ENCODE measurements at regions not wholly inside any gene's neighbourhood (a gene's known extent, or its start where the extent isn't known, plus 50 kb on each side); places are given as distances from the start of the nearest gene placed in this dataset.

- Histone ChIP-seq H3K36me3 (ENCODE audit: insufficient read depth, low read length) (no peaks in the 10 kb centered on the region), H3K27ac (ENCODE audit: low read length) (no peak overlapping the region), H2AFZ (ENCODE audit: low read length) (no peak overlapping the region), H4K20me1 (ENCODE audit: insufficient read depth, low read depth, low read length) (no peaks in the 10 kb centered on the region), H3K9me2 (replicated peaks; ENCODE audit: insufficient read depth, low read length) (no peaks in the 10 kb centered on the region), H3K4me2 (ENCODE audit: low read depth, low read length, poor library complexity, severe bottlenecking) (no peak overlapping the region), H3K9me3 (ENCODE audit: low read length) (no peaks in the 10 kb centered on the region), H3K9ac (ENCODE audit: low read length) (no peak overlapping the region), H3K4me1 (ENCODE audit: low read length) (no peaks in the 10 kb centered on the region), H3K27me3 (ENCODE audit: low read length) (no peaks in the 10 kb centered on the region), H3K79me2 (ENCODE audit: low read length) (no peaks in the 10 kb centered on the region), H3K4me3 (ENCODE audit: low read length) (no peak overlapping the region)
- no peak for DNase-seq
Observed at GRCh38 chr18:45149712-45150111, 465.6 kb upstream of the SLC14A2 start.

GRCh38 chr18:45151645-45152044 lies 463.6 kb upstream of the SLC14A2 start:
- H4K20me1 ChIP-seq (ENCODE audit: insufficient read depth, low read depth, low read length): no peaks in the 10 kb centered on the region
- H3K4me1 ChIP-seq (ENCODE audit: low read length): no peaks in the 10 kb centered on the region
- no peak overlapping the region for H3K4me3 ChIP-seq (ENCODE audit: low read length)
- DNase-seq: no peak
- H2AFZ ChIP-seq (ENCODE audit: low read length): no peak overlapping the region
- H3K9me2 ChIP-seq (replicated peaks; ENCODE audit: insufficient read depth, low read length): no peaks in the 10 kb centered on the region
- no peaks in the 10 kb centered on the region for H3K36me3 ChIP-seq (ENCODE audit: insufficient read depth, low read length)
- no peaks in the 10 kb centered on the region for H3K9me3 ChIP-seq (ENCODE audit: low read length)
- H3K9ac ChIP-seq (ENCODE audit: low read length): no peak overlapping the region
- H3K79me2 ChIP-seq (ENCODE audit: low read length): no peaks in the 10 kb centered on the region
- H3K27ac ChIP-seq (ENCODE audit: low read length): no peak overlapping the region
- H3K27me3 ChIP-seq (ENCODE audit: low read length): no peaks in the 10 kb centered on the region
- H3K4me2 ChIP-seq (ENCODE audit: low read depth, low read length, poor library complexity, severe bottlenecking): no peak overlapping the region

- no peaks in the 10 kb centered on the region for H3K9me3 ChIP-seq (ENCODE audit: low read length)
- no peaks in the 10 kb centered on the region for H4K20me1 ChIP-seq (ENCODE audit: insufficient read depth, low read depth, low read length)
- H3K4me1 ChIP-seq (ENCODE audit: low read length): no peaks in the 10 kb centered on the region
- no peak overlapping the region for H3K27ac ChIP-seq (ENCODE audit: low read length)
- no peaks in the 10 kb centered on the region for H3K36me3 ChIP-seq (ENCODE audit: insufficient read depth, low read length)
- no peak overlapping the region for H3K4me3 ChIP-seq (ENCODE audit: low read length)
- no peaks in the 10 kb centered on the region for H3K79me2 ChIP-seq (ENCODE audit: low read length)
- DNase-seq: no peak
- no peaks in the 10 kb centered on the region for H3K9me2 ChIP-seq (replicated peaks; ENCODE audit: insufficient read depth, low read length)
- H2AFZ ChIP-seq (ENCODE audit: low read length): no peak overlapping the region
- H3K27me3 ChIP-seq (ENCODE audit: low read length): no peaks in the 10 kb centered on the region
- H3K4me2 ChIP-seq (ENCODE audit: low read depth, low read length, poor library complexity, severe bottlenecking): no peak overlapping the region
- H3K9ac ChIP-seq (ENCODE audit: low read length): no peak overlapping the region
Observed at GRCh38 chr18:45155526-45155925, 459.8 kb upstream of the SLC14A2 start.

GRCh38 chr18:45156946-45157345 lies 458.3 kb upstream of the SLC14A2 start:
- Histone ChIP-seq H3K9ac (ENCODE audit: low read length) (no peak overlapping the region), H3K9me2 (replicated peaks; ENCODE audit: insufficient read depth, low read length) (no peaks in the 10 kb centered on the region), H3K79me2 (ENCODE audit: low read length) (no peaks in the 10 kb centered on the region), H3K9me3 (ENCODE audit: low read length) (no peaks in the 10 kb centered on the region), H3K27ac (ENCODE audit: low read length) (no peak overlapping the region), H3K4me2 (ENCODE audit: low read depth, low read length, poor library complexity, severe bottlenecking) (no peak overlapping the region), H4K20me1 (ENCODE audit: insufficient read depth, low read depth, low read length) (no peaks in the 10 kb centered on the region), H3K36me3 (ENCODE audit: insufficient read depth, low read length) (no peaks in the 10 kb centered on the region), H3K4me1 (ENCODE audit: low read length) (peaks cover 1% of the 10 kb centered on the region; the same call in 1 of the 2 replicates), H2AFZ (ENCODE audit: low read length) (no peak overlapping the region), H3K27me3 (ENCODE audit: low read length) (no peaks in the 10 kb centered on the region), H3K4me3 (ENCODE audit: low read length) (no peak overlapping the region)
- no peak for DNase-seq

- H4K20me1 ChIP-seq (ENCODE audit: insufficient read depth, low read depth, low read length): no peaks in the 10 kb centered on the region
- no peak for DNase-seq
- H3K9ac ChIP-seq (ENCODE audit: low read length): no peak overlapping the region
- H3K36me3 ChIP-seq (ENCODE audit: insufficient read depth, low read length): no peaks in the 10 kb centered on the region
- H2AFZ ChIP-seq (ENCODE audit: low read length): no peak overlapping the region
- no peaks in the 10 kb centered on the region for H3K9me3 ChIP-seq (ENCODE audit: low read length)
- H3K79me2 ChIP-seq (ENCODE audit: low read length): no peaks in the 10 kb centered on the region
- H3K4me1 ChIP-seq (ENCODE audit: low read length): peaks cover 3% of the 10 kb centered on the region; the same call in 1 of the 2 replicates
- H3K27ac ChIP-seq (ENCODE audit: low read length): no peak overlapping the region
- no peaks in the 10 kb centered on the region for H3K27me3 ChIP-seq (ENCODE audit: low read length)
- no peak overlapping the region for H3K4me3 ChIP-seq (ENCODE audit: low read length)
- H3K4me2 ChIP-seq (ENCODE audit: low read depth, low read length, poor library complexity, severe bottlenecking): no peak overlapping the region
- H3K9me2 ChIP-seq (replicated peaks; ENCODE audit: insufficient read depth, low read length): no peaks in the 10 kb centered on the region
Observed at GRCh38 chr18:45157576-45157975, 457.7 kb upstream of the SLC14A2 start.

GRCh38 chr18:45161850-45162249 lies 453.4 kb upstream of the SLC14A2 start:
- Histone ChIP-seq H3K4me2 (ENCODE audit: low read depth, low read length, poor library complexity, severe bottlenecking) (no peak overlapping the region), H3K9me2 (replicated peaks; ENCODE audit: insufficient read depth, low read length) (no peaks in the 10 kb centered on the region), H2AFZ (ENCODE audit: low read length) (no peak overlapping the region), H3K27me3 (ENCODE audit: low read length) (no peaks in the 10 kb centered on the region), H3K36me3 (ENCODE audit: insufficient read depth, low read length) (no peaks in the 10 kb centered on the region), H3K4me1 (ENCODE audit: low read length) (peaks cover 3% of the 10 kb centered on the region; the same call in 1 of the 2 replicates), H3K9me3 (ENCODE audit: low read length) (no peaks in the 10 kb centered on the region), H3K27ac (ENCODE audit: low read length) (no peak overlapping the region), H3K9ac (ENCODE audit: low read length) (no peak overlapping the region), H3K4me3 (ENCODE audit: low read length) (no peak overlapping the region), H3K79me2 (ENCODE audit: low read length) (no peaks in the 10 kb centered on the region), H4K20me1 (ENCODE audit: insufficient read depth, low read depth, low read length) (no peaks in the 10 kb centered on the region)
- no peak for DNase-seq

- H3K4me2 ChIP-seq (ENCODE audit: low read depth, low read length, poor library complexity, severe bottlenecking): no peak overlapping the region
- no peak overlapping the region for H3K27ac ChIP-seq (ENCODE audit: low read length)
- no peaks in the 10 kb centered on the region for H3K9me2 ChIP-seq (replicated peaks; ENCODE audit: insufficient read depth, low read length)
- peaks cover 3% of the 10 kb centered on the region; the same call in 1 of the 2 replicates for H3K4me1 ChIP-seq (ENCODE audit: low read length)
- no peak overlapping the region for H3K9ac ChIP-seq (ENCODE audit: low read length)
- no peak for DNase-seq
- no peaks in the 10 kb centered on the region for H3K27me3 ChIP-seq (ENCODE audit: low read length)
- H2AFZ ChIP-seq (ENCODE audit: low read length): no peak overlapping the region
- H3K36me3 ChIP-seq (ENCODE audit: insufficient read depth, low read length): no peaks in the 10 kb centered on the region
- no peaks in the 10 kb centered on the region for H3K79me2 ChIP-seq (ENCODE audit: low read length)
- no peaks in the 10 kb centered on the region for H3K9me3 ChIP-seq (ENCODE audit: low read length)
- H3K4me3 ChIP-seq (ENCODE audit: low read length): no peak overlapping the region
- no peaks in the 10 kb centered on the region for H4K20me1 ChIP-seq (ENCODE audit: insufficient read depth, low read depth, low read length)
Observed at GRCh38 chr18:45163871-45164270, 451.4 kb upstream of the SLC14A2 start.

GRCh38 chr18:45164551-45164950 lies 450.7 kb upstream of the SLC14A2 start:
- Histone ChIP-seq H3K79me2 (ENCODE audit: low read length) (no peaks in the 10 kb centered on the region), H3K36me3 (ENCODE audit: insufficient read depth, low read length) (no peaks in the 10 kb centered on the region), H3K4me2 (ENCODE audit: low read depth, low read length, poor library complexity, severe bottlenecking) (no peak overlapping the region)

More at GRCh38 chr18:45164551-45164950, 450.7 kb upstream of the SLC14A2 start:
- Histone ChIP-seq H3K9me3 (ENCODE audit: low read length) (no peaks in the 10 kb centered on the region), H3K4me3 (ENCODE audit: low read length) (no peak overlapping the region), H3K9ac (ENCODE audit: low read length) (no peak overlapping the region), H2AFZ (ENCODE audit: low read length) (no peak overlapping the region), H3K9me2 (replicated peaks; ENCODE audit: insufficient read depth, low read length) (no peaks in the 10 kb centered on the region), H3K27me3 (ENCODE audit: low read length) (no peaks in the 10 kb centered on the region), H3K27ac (ENCODE audit: low read length) (no peak overlapping the region), H3K4me1 (ENCODE audit: low read length) (peaks cover 3% of the 10 kb centered on the region; the same call in 1 of the 2 replicates), H4K20me1 (ENCODE audit: insufficient read depth, low read depth, low read length) (no peaks in the 10 kb centered on the region)
- no peak for DNase-seq

All from Karpas-422 (cell line).